Stimulated activated CD8-positive, alpha-beta memory T cell treated with anti-CD3 and anti-CD28 coated beads, Interleukin-4, amount 100 ng/mL, for 4 hours (primary cell): ENCODE measurements at regions not wholly inside any gene's neighbourhood (a gene's known extent, or its start where the extent isn't known, plus 50 kb on each side); places are given as distances from the start of the nearest gene placed in this dataset.

Experiments
- DNase-seq, 2 donors: peaks; one replicate each; pipeline ENCODE4 v3.0.0-alpha.2; 2020; ENCODE audit warnings: low read depth in 2 of 2, low spot score in 1 of 2

GRCh38 chr6:4466769-4467480 lies 309.3 kb upstream of the CDYL start:
- DNase-seq = no peak

GRCh38 chr6:4466261-4466660 lies 309.9 kb upstream of the CDYL start:
- DNase-seq = no peak

- no peak for DNase-seq
These were observed 311.6 kb upstream of the CDYL start for GRCh38 chr6:4464638-4465037.

GRCh38 chr6:4463236-4463635 lies 313.0 kb upstream of the CDYL start:
- no peak for DNase-seq

GRCh38 chr6:4460586-4461475 lies 315.4 kb upstream of the CDYL start:
- no peak for DNase-seq

GRCh38 chr6:4459996-4460395 lies 316.2 kb upstream of the CDYL start:
- no peak for DNase-seq

GRCh38 chr6:4459032-4459431 lies 317.2 kb upstream of the CDYL start:
- DNase-seq = no peak

DNA sequence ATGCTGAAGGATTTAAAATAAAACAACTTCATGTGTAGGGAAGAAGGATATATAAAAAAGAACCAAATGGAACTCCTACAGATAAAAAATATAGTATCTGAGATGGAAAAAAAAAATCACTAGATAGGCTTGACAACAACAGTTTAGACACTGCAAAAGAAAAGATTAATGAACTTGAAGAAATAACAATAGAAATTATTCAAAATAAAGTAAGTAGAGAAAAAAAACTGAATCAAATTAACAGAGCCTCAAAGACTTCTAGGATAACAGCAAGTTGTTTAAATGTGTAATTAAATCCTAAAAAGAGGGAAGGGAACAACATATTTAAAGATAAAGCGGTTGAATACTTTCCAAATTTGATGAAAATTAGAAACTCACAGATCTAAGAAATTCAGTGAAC lies 316.3 kb upstream of the ECI2 start:
- no peak for DNase-seq

- no peak for DNase-seq
These were observed 315.7 kb upstream of the ECI2 start for GRCh38 chr6:4451081-4451480.

DNA sequence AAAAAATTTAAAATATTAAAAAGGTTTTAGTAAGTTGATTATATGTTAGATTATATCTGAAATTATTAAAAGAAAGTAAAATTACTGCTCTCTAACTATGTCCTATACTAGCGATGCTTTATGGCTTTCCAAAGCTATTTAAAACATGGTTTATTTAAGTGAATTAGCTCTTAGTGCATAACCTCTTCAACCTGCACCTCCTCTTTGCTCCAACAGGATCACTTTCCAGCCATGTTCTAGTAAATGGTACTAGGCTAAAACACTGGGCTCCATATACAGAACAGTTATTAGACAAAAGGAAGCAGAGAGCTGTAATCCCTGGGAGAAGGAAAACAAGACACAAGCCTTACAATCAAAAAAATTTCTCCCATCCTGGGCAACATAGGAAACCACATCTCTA lies 314.9 kb upstream of the ECI2 start:
- no peak for DNase-seq

- DNase-seq = no peak
These were observed 314.0 kb upstream of the ECI2 start for GRCh38 chr6:4449409-4449808.

GRCh38 chr6:4448841-4449240 lies 313.5 kb upstream of the ECI2 start:
- no peak for DNase-seq

DNA sequence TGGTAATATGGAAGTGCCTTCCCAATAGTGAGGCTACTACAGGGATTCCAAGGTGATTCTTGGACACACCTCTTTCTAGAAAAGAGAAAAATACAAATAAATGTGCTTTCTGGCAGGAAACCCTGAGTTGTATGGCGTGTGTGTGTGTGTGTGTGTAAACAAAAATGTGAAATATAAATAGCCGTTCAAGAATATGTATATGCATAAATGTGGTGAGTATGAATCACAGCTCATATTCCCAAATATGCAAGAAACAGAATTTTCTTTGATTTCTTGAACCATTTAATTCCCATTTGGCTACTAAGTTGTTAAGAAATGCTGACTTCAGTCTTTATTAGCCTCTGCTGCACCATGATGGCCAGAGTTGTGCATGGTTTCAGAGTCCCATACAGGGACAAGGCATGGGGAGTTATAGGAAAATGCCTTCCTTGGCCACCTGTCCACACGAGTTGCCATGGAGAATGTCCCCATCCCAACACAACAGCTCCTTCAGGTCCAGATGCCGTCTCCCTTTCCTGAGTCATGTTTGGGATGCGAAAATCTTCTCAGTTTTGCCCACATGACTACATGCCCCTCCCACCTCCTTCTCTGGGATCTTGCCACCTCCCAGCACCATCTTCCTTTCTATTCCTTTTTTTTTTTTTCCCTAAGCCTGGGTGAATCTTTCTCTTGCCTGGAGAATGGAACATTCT lies 312.4 kb upstream of the ECI2 start:
- no peak for DNase-seq

- no peak for DNase-seq
These were observed 311.6 kb upstream of the ECI2 start for GRCh38 chr6:4446982-4447381.

- no peak for DNase-seq
These were observed 306.6 kb upstream of the ECI2 start for GRCh38 chr6:4441981-4442434.

- no peak for DNase-seq
These were observed 303.8 kb upstream of the ECI2 start for GRCh38 chr6:4439159-4439558.

DNA sequence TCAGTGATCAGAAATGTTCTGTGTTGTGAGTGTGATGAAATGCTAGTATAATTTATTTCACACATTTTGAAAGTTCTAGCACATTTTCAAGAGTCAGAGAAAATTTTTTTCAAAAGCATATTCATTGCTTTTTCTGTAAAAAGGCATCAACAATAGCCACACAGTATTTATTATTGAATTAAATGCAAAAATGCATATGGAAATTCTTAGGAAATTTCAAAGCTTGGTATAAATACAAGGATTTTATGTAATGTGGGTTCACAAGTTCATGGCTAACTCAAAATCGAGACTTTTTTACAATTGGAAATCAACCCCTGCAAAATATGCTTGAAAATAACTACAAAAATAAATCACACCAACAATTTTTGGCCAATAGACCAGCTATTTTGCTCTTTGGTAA lies 302.0 kb upstream of the ECI2 start:
- no peak for DNase-seq

DNA sequence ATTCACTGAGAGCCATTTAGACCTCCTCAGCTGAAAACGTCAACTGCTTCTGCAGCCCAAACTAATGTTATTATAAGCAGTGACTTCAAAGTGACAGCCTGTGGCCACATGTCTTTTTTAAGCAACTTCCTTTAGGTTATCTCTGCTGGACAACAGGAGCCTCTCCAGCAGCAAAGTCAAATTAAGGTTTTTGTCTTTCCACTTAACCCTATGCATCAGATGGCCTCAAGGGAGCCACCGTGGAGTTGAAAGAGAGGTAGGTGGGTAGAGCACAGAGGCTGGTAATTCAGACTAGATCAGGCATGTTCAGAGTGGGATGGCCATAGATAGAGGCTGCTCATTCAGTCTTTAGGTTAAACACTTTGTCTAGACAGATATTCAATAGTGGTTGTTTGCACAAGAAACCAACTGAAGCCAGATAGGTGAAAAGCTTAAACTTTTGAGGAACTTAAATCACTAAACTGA lies 300.6 kb upstream of the ECI2 start:
- DNase-seq = no peak

GRCh38 chr6:4434655-4435054 lies 299.3 kb upstream of the ECI2 start:
- DNase-seq = no peak

- no peak for DNase-seq
These were observed 297.8 kb upstream of the ECI2 start for GRCh38 chr6:4433199-4433598.

GRCh38 chr6:4426968-4427367 lies 291.6 kb upstream of the ECI2 start:
- DNase-seq = no peak

DNA sequence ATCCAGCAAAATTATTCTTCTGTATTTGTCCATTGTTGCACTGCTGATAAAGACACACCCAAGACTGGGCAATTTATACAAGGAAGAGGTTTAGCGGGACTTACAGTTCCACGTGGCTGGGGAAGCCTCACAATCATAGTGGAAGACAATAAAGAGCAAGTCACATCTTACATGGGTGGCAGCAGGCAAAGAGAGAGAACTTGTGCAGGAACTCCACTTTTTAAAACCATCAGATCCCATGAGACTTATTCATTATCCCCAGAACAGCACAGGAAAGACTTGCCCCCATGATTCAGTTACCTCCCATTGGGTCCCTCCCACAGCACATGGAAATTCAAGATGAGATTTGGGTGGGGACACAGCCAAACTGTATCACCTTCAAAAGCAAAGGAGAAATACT lies 286.5 kb upstream of the ECI2 start:
- no peak for DNase-seq
